ENCODE measurements at regions not wholly inside any gene's neighbourhood (a gene's known extent, or its start where the extent isn't known, plus 50 kb on each side); places are given as distances from the start of the nearest gene placed in this dataset.
A peak's percentile ranks its signal among the peaks of the same experiment; 100 is the strongest.

DNA sequence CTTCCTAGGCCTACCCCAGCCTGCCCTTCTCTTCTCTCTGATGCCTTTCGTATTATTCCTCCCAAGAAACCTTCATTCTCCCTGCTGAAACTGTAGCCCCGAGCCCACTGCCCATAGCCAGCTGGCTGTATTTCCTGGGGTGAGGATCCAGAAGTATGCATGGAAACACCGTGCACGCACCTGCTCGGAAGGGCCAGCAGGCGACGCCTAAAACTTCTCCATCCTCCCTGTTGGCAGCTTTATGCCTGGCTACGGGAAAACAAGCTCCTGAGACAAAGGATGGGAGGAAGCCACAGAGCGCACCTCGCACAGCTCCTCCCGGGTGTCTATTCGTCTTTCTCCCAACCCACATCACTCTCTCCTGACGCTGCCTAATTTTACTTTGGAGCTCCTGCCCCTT lies 69.0 kb upstream of the CAPRIN2 start:
- Histone ChIP-seq H3K27ac (ENCODE audit: low read length in 2 of 2) (no peak overlapping the region), H3K9ac (ENCODE audit: low read length) (no peak overlapping the region), H3K27me3 (replicated peaks in 1 of 4; ENCODE audit: control extremely low read depth in 1 of 4, control insufficient read depth in 3 of 4, insufficient read depth in 4 of 4, low read length in 3 of 4) (peaks cover 0 to 34% (median 5%) of the 10 kb centered on the region in 4 experiments), H3K4me2 (replicated peaks; ENCODE audit: low read depth, low read length, poor library complexity, severe bottlenecking) (peak overlapping the region; percentile 87), H3K79me2 (ENCODE audit: control insufficient read depth, insufficient read depth, low read length) (no peaks in the 10 kb centered on the region), H3K9me3 (ENCODE audit: control extremely low read depth in 1 of 3, control insufficient read depth in 2 of 3, insufficient read depth in 1 of 3, low read length in 2 of 3) (no peaks in the 10 kb centered on the region), H3K4me3 (ENCODE audit: control extremely low read depth in 1 of 5, extremely low read depth in 1 of 5, insufficient read depth in 1 of 5, low read depth in 2 of 5, low read length in 4 of 5) (no peak overlapping the region), H3K36me3 (replicated peaks in 1 of 2; ENCODE audit: control extremely low read depth in 1 of 2, control insufficient read depth in 1 of 2, extremely low read depth in 1 of 2, insufficient read depth in 2 of 2, low read length in 1 of 2) (no peaks in the 10 kb centered on the region), H4K20me1 (ENCODE audit: control insufficient read depth, insufficient read depth, low read length, poor library complexity, severe bottlenecking) (no peaks in the 10 kb centered on the region), H2AFZ (ENCODE audit: insufficient read depth, low read depth, low read length, poor library complexity, severe bottlenecking) (no peak overlapping the region), H3K4me1 (ENCODE audit: control insufficient read depth in 2 of 2, insufficient read depth in 2 of 2, low read length in 2 of 2) (peaks cover 6 to 14% of the 10 kb centered on the region in 2 donors)
- DNase-seq (no peak), ATAC-seq (ENCODE audit: low read depth) (no peak)
- CTCF ChIA-PET = interaction anchor here (1.1 to 1.4 kb wide), 2 partner anchors 18 to 449 kb away, joined by 3 to 4 read pairs; no protein-coding TSS in a partner anchor
- intact Hi-C loops (cut with micrococcal nuclease) = no loop called here
- Mint-ChIP-seq H3K4me3 (peak overlapping the region; percentile 91), H3K27me3 (peaks cover 63% of the 10 kb centered on the region), H3K27ac (no peak overlapping the region), H3K4me1 (peaks cover 16% of the 10 kb centered on the region), H3K9me3 (ENCODE audit: insufficient read depth) (no peaks in the 10 kb centered on the region)
- TF ChIP-seq, protein P1, sequence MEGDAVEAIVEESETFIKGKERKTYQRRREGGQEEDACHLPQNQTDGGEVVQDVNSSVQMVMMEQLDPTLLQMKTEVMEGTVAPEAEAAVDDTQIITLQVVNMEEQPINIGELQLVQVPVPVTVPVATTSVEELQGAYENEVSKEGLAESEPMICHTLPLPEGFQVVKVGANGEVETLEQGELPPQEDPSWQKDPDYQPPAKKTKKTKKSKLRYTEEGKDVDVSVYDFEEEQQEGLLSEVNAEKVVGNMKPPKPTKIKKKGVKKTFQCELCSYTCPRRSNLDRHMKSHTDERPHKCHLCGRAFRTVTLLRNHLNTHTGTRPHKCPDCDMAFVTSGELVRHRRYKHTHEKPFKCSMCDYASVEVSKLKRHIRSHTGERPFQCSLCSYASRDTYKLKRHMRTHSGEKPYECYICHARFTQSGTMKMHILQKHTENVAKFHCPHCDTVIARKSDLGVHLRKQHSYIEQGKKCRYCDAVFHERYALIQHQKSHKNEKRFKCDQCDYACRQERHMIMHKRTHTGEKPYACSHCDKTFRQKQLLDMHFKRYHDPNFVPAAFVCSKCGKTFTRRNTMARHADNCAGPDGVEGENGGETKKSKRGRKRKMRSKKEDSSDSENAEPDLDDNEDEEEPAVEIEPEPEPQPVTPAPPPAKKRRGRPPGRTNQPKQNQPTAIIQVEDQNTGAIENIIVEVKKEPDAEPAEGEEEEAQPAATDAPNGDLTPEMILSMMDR (IDR thresholded peaks at IDR 0.05) = no peak
- no peak for TF ChIP-seq EZH2 (IDR thresholded peaks at IDR 0.05; ENCODE audit: borderline replicate concordance, insufficient read depth, low read depth, low read length, poor library complexity, severe bottlenecking)
- WGBS (ENCODE audit: insufficient coverage) = over 99% methylated on average over 10 of the region's 13 CpGs
- POLR2A ChIA-PET = no interaction called here

DNA sequence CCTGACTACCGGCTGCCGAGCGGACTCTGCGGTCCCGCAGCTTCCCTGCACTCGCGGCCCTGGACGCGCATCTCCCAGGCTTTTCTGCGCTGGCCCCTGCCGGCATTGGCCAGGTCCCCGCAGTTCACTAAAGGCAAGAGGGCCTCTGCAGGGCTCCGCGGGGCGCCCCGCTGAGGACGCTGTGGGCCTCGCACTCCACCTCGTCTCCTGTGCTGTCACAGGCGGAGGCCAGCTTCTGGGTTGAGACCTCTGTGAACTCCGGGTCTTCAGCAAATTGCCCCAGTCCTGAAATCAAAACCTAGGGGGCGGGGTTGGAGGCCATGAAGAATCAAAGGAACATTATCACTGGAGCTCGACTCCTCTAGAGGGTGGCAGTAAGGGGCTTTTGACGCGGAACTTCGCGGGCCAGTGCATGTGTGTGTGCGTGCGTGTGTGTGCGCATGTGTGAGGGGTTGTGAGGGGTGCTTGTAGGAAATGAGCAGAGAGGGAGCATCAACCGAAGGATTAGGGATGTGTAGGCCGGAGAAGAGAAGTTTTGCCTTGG lies 68.5 kb upstream of the CAPRIN2 start:
- no peaks in the 10 kb centered on the region for H3K9me3 Mint-ChIP-seq (ENCODE audit: insufficient read depth)
- H3K4me1 ChIP-seq (ENCODE audit: control insufficient read depth in 2 of 2, insufficient read depth in 2 of 2, low read length in 2 of 2) = peaks cover 6 to 14% of the 10 kb centered on the region in 2 donors
- no peaks in the 10 kb centered on the region for H3K9me3 ChIP-seq (ENCODE audit: control extremely low read depth in 1 of 3, control insufficient read depth in 2 of 3, insufficient read depth in 1 of 3, low read length in 2 of 3)
- ChIA-PET CTCF (interaction anchor here (1.1 to 1.5 kb wide), 3 partner anchors 23 to 449 kb away, joined by 3 to 5 read pairs (median 4); no protein-coding TSS in a partner anchor), POLR2A (no interaction called here)
- H2AFZ ChIP-seq (ENCODE audit: insufficient read depth, low read depth, low read length, poor library complexity, severe bottlenecking) = peak overlapping the region; percentile 91
- no peak overlapping the region for H3K27ac ChIP-seq (ENCODE audit: low read length in 2 of 2)
- peak overlapping the region; percentile 67 for H3K9ac ChIP-seq (ENCODE audit: low read length)
- intact Hi-C loops (cut with micrococcal nuclease) = no loop called here
- peak overlapping the region; percentile 87 for H3K4me2 ChIP-seq (replicated peaks; ENCODE audit: low read depth, low read length, poor library complexity, severe bottlenecking)
- H4K20me1 ChIP-seq (ENCODE audit: control insufficient read depth, insufficient read depth, low read length, poor library complexity, severe bottlenecking) = no peaks in the 10 kb centered on the region
- ATAC-seq (ENCODE audit: low read depth) (peak; percentile 78), DNase-seq (no peak)
- H3K27me3 Mint-ChIP-seq = peaks cover 65% of the 10 kb centered on the region
- H3K36me3 ChIP-seq (replicated peaks in 1 of 2; ENCODE audit: control extremely low read depth in 1 of 2, control insufficient read depth in 1 of 2, extremely low read depth in 1 of 2, insufficient read depth in 2 of 2, low read length in 1 of 2) = no peaks in the 10 kb centered on the region
- H3K79me2 ChIP-seq (ENCODE audit: control insufficient read depth, insufficient read depth, low read length) = no peaks in the 10 kb centered on the region
- H3K4me3 Mint-ChIP-seq = peak overlapping the region; percentile 91
- TF ChIP-seq, protein P1 (IDR thresholded peaks at IDR 0.05) = peak; percentile 13
- no peak for TF ChIP-seq EZH2 (IDR thresholded peaks at IDR 0.05; ENCODE audit: borderline replicate concordance, insufficient read depth, low read depth, low read length, poor library complexity, severe bottlenecking)
- H3K27ac Mint-ChIP-seq = no peak overlapping the region
- H3K27me3 ChIP-seq (replicated peaks in 1 of 4; ENCODE audit: control extremely low read depth in 1 of 4, control insufficient read depth in 3 of 4, insufficient read depth in 4 of 4, low read length in 3 of 4) = peaks cover 0 to 38% (median 5%) of the 10 kb centered on the region in 4 experiments
- 14% methylated on average over 29 of the region's 32 CpGs for WGBS (ENCODE audit: insufficient coverage)
- peak overlapping the region in 4 of 5 experiments; percentile 47 to 64 (median 56) for H3K4me3 ChIP-seq (ENCODE audit: control extremely low read depth in 1 of 5, extremely low read depth in 1 of 5, insufficient read depth in 1 of 5, low read depth in 2 of 5, low read length in 4 of 5)
- peaks cover 16% of the 10 kb centered on the region for H3K4me1 Mint-ChIP-seq

All from B cell (primary cell).